ENCODE measurements at regions not wholly inside any gene's neighbourhood (a gene's known extent, or its start where the extent isn't known, plus 50 kb on each side); places are given as distances from the start of the nearest gene placed in this dataset.

- no peak for TF ChIP-seq CTCF (IDR thresholded peaks at IDR 0.05; ENCODE audit: extremely low read depth, missing control alignments)
- no peak for DNase-seq (ENCODE audit: low spot score)
Measured at GRCh38 chr12:29883941-29884554, 100.3 kb upstream of the TMTC1 start.

- no peak for DNase-seq (ENCODE audit: low spot score)
Measured at GRCh38 chr12:29883525-29883924, 99.8 kb upstream of the TMTC1 start.

GRCh38 chr12:29882846-29883245 is 99.1 kb upstream of the TMTC1 start:
- DNase-seq (ENCODE audit: low spot score) = no peak
- no peak for TF ChIP-seq CTCF (IDR thresholded peaks at IDR 0.05; ENCODE audit: extremely low read depth, missing control alignments)

More at GRCh38 chr12:29883525-29883924, 99.8 kb upstream of the TMTC1 start:
- TF ChIP-seq CTCF (IDR thresholded peaks at IDR 0.05; ENCODE audit: extremely low read depth, missing control alignments) = no peak

- DNase-seq (ENCODE audit: low spot score) = no peak
- no peak for TF ChIP-seq CTCF (IDR thresholded peaks at IDR 0.05; ENCODE audit: extremely low read depth, missing control alignments)
Measured at GRCh38 chr12:29880987-29881386, 97.2 kb upstream of the TMTC1 start.

GRCh38 chr12:29879606-29880308 is 96.0 kb upstream of the TMTC1 start:
- no peak for DNase-seq (ENCODE audit: low spot score)
- no peak for TF ChIP-seq CTCF (IDR thresholded peaks at IDR 0.05; ENCODE audit: extremely low read depth, missing control alignments)

GRCh38 chr12:29869946-29870345 is 86.2 kb upstream of the TMTC1 start:
- no peak for TF ChIP-seq CTCF (IDR thresholded peaks at IDR 0.05; ENCODE audit: extremely low read depth, missing control alignments)

GRCh38 chr12:29867823-29868222 is 84.1 kb upstream of the TMTC1 start:
- no peak for DNase-seq (ENCODE audit: low spot score)
- no peak for TF ChIP-seq CTCF (IDR thresholded peaks at IDR 0.05; ENCODE audit: extremely low read depth, missing control alignments)

More at GRCh38 chr12:29869946-29870345, 86.2 kb upstream of the TMTC1 start:
- DNase-seq (ENCODE audit: low spot score) = no peak

Measured in GM20000 (cell line).